ENCODE measurements at regions not wholly inside any gene's neighbourhood (a gene's known extent, or its start where the extent isn't known, plus 50 kb on each side); places are given as distances from the start of the nearest gene placed in this dataset.
"Not testable (repeated sequence)": the region's sequence is repeated elsewhere in the genome, so short reads cannot be mapped to it uniquely, and the experiment has no call there.

GRCh38 chr2:228771315-228771714 lies 499.8 kb downstream of the PID1 start:
- no peak overlapping the region for H2AFZ ChIP-seq (ENCODE audit: low read depth, low read length)
- H3K27ac ChIP-seq (ENCODE audit: insufficient read depth, low read depth, low read length), result no peak overlapping the region
- no TSS peak for BruUV-seq (replicated peaks)
- H3K9ac ChIP-seq (replicated peaks; ENCODE audit: extremely low read depth, insufficient read depth, low read length), result no peak overlapping the region
- no peaks in the 10 kb centered on the region for H3K9me1 ChIP-seq (replicated peaks; ENCODE audit: control insufficient read depth, extremely low read depth, insufficient read depth, low read length)
- no peak for FAIRE-seq
- no peak for DNase-seq (ENCODE audit: low read depth, low spot score)
- H3K4me3 ChIP-seq (replicated peaks in 1 of 3; ENCODE audit: insufficient read depth in 1 of 3, low read depth in 1 of 3, low read length in 3 of 3), result no peak overlapping the region
- intact Hi-C loops (cut with micrococcal nuclease) (no loop called here), dilution Hi-C loops (cut with MboI; ENCODE audit: extremely low pct_ligation_motif_present, low sequenced_read_pairs) (no loop called here)
- TF ChIP-seq JUN (IDR thresholded peaks at IDR 0.05; ENCODE audit: borderline replicate concordance, insufficient read depth, insufficient read length, low read depth) (no peak), POLR2AphosphoS5 (IDR thresholded peaks at IDR 0.05; ENCODE audit: insufficient read depth, low read depth, low read length) (no peak), MAX (IDR thresholded peaks at IDR 0.05; ENCODE audit: insufficient read depth, insufficient read length) (no peak)
- H3K79me2 ChIP-seq (ENCODE audit: control insufficient read depth, insufficient read depth, low read length), result no peaks in the 10 kb centered on the region
- H3K9me3 ChIP-seq (replicated peaks; ENCODE audit: control insufficient read depth, insufficient read depth, low read length), result peaks cover 12% of the 10 kb centered on the region
- H4K20me1 ChIP-seq (replicated peaks; ENCODE audit: control insufficient read depth, extremely low read depth, insufficient read depth, low read length), result no peaks in the 10 kb centered on the region
- H3K27me3 ChIP-seq (ENCODE audit: control insufficient read depth in 2 of 2, insufficient read depth in 2 of 2, low read length in 2 of 2), result no peaks in the 10 kb centered on the region
- H3K4me2 ChIP-seq (ENCODE audit: insufficient read depth, low read length), result no peak overlapping the region
- H3K4me1 ChIP-seq (ENCODE audit: control insufficient read depth, extremely low read depth, insufficient read depth, low read length), result no peaks in the 10 kb centered on the region
- H3K36me3 ChIP-seq (ENCODE audit: control insufficient read depth in 2 of 2, extremely low read depth in 1 of 2, insufficient read depth in 2 of 2, low read length in 2 of 2), result no peaks in the 10 kb centered on the region
- CTCF ChIA-PET, result no interaction called here
- POLR2A ChIA-PET, result no interaction called here

- TF ChIP-seq FOS (IDR thresholded peaks at IDR 0.05; ENCODE audit: borderline replicate concordance, insufficient read depth, low read length) (no peak), JUN (IDR thresholded peaks at IDR 0.05; ENCODE audit: borderline replicate concordance, insufficient read depth, insufficient read length, low read depth) (no peak), POLR2AphosphoS5 (IDR thresholded peaks at IDR 0.05; ENCODE audit: insufficient read depth, low read depth, low read length) (no peak), MAX (IDR thresholded peaks at IDR 0.05; ENCODE audit: insufficient read depth, insufficient read length) (no peak), MYC (IDR thresholded peaks at IDR 0.05; ENCODE audit: low read depth, low read length) (no peak), GATA2 (IDR thresholded peaks at IDR 0.05; ENCODE audit: insufficient read depth, insufficient read length, low read depth, low read length) (no peak), CTCF (IDR thresholded peaks at IDR 0.05; ENCODE audit: extremely low read depth in 1 of 2, insufficient read depth in 1 of 2, low read depth in 1 of 2, low read length in 2 of 2) (no peak), EZH2 (IDR thresholded peaks at IDR 0.05; ENCODE audit: borderline replicate concordance, low read depth, low read length, severe bottlenecking) (no peak), POLR2A (IDR thresholded peaks at IDR 0.05; ENCODE audit: low read depth, low read length) (no peak)
- no peaks in the 10 kb centered on the region for H3K9me1 ChIP-seq (replicated peaks; ENCODE audit: control insufficient read depth, extremely low read depth, insufficient read depth, low read length)
- no peak overlapping the region for H3K9ac ChIP-seq (replicated peaks; ENCODE audit: extremely low read depth, insufficient read depth, low read length)
- ChIA-PET CTCF (no interaction called here), POLR2A (no interaction called here)
- FAIRE-seq, result no peak
- intact Hi-C loops (cut with micrococcal nuclease), result no loop called here
- no peak overlapping the region for H3K4me2 ChIP-seq (ENCODE audit: insufficient read depth, low read length)
- no peak for DNase-seq (ENCODE audit: low read depth, low spot score)
- no peaks in the 10 kb centered on the region for H3K36me3 ChIP-seq (ENCODE audit: control insufficient read depth in 2 of 2, extremely low read depth in 1 of 2, insufficient read depth in 2 of 2, low read length in 2 of 2)
- H3K4me1 ChIP-seq (ENCODE audit: control insufficient read depth, extremely low read depth, insufficient read depth, low read length), result no peaks in the 10 kb centered on the region
- no peaks in the 10 kb centered on the region for H3K79me2 ChIP-seq (ENCODE audit: control insufficient read depth, insufficient read depth, low read length)
- H3K27me3 ChIP-seq (ENCODE audit: control insufficient read depth in 2 of 2, insufficient read depth in 2 of 2, low read length in 2 of 2), result no peaks in the 10 kb centered on the region
- dilution Hi-C loops (cut with MboI; ENCODE audit: extremely low pct_ligation_motif_present, low sequenced_read_pairs), result no loop called here
- no peaks in the 10 kb centered on the region for H4K20me1 ChIP-seq (replicated peaks; ENCODE audit: control insufficient read depth, extremely low read depth, insufficient read depth, low read length)
- no peak overlapping the region for H2AFZ ChIP-seq (ENCODE audit: low read depth, low read length)
- H3K4me3 ChIP-seq (replicated peaks in 1 of 3; ENCODE audit: insufficient read depth in 1 of 3, low read depth in 1 of 3, low read length in 3 of 3), result no peak overlapping the region
- BruUV-seq (replicated peaks), result no TSS peak
- H3K9me3 ChIP-seq (replicated peaks; ENCODE audit: control insufficient read depth, insufficient read depth, low read length), result peaks cover 9% of the 10 kb centered on the region
- no peak overlapping the region for H3K27ac ChIP-seq (ENCODE audit: insufficient read depth, low read depth, low read length)
Measured at GRCh38 chr2:228768818-228769217, 502.3 kb downstream of the PID1 start.

DNA sequence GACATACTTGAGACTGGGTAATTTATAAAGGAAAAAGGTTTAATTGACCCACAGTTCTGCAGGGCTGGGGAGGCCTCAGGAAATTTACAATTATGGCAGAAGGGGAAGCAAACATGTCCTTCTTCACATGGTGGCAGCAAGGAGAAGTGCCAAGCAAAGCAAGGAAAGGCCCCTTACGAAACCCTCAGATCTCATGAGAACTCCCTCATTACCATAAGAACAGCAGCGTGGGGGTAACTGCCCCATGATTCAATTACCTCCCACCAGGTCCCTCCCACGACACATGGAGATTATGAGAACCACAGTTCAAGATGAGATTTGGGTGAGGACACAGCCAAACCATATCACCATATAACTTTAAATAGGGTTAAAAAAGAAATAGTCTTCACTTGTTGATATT lies 502.9 kb downstream of the PID1 start:
- H3K4me1 ChIP-seq (ENCODE audit: control insufficient read depth, extremely low read depth, insufficient read depth, low read length); dilution Hi-C loops (cut with MboI; ENCODE audit: extremely low pct_ligation_motif_present, low sequenced_read_pairs); H3K27me3 ChIP-seq (ENCODE audit: control insufficient read depth in 2 of 2, insufficient read depth in 2 of 2, low read length in 2 of 2); H3K27ac ChIP-seq (ENCODE audit: insufficient read depth, low read depth, low read length); POLR2A ChIA-PET; H3K79me2 ChIP-seq (ENCODE audit: control insufficient read depth, insufficient read depth, low read length); H4K20me1 ChIP-seq (replicated peaks; ENCODE audit: control insufficient read depth, extremely low read depth, insufficient read depth, low read length); H3K4me2 ChIP-seq (ENCODE audit: insufficient read depth, low read length); H2AFZ ChIP-seq (ENCODE audit: low read depth, low read length); DNase-seq (ENCODE audit: low read depth, low spot score); FAIRE-seq; H3K9ac ChIP-seq (replicated peaks; ENCODE audit: extremely low read depth, insufficient read depth, low read length); H3K9me1 ChIP-seq (replicated peaks; ENCODE audit: control insufficient read depth, extremely low read depth, insufficient read depth, low read length); H3K36me3 ChIP-seq (ENCODE audit: control insufficient read depth in 2 of 2, extremely low read depth in 1 of 2, insufficient read depth in 2 of 2, low read length in 2 of 2); H3K9me3 ChIP-seq (replicated peaks; ENCODE audit: control insufficient read depth, insufficient read depth, low read length); CTCF ChIA-PET; intact Hi-C loops (cut with micrococcal nuclease); BruUV-seq (replicated peaks); H3K4me3 ChIP-seq (replicated peaks in 1 of 3; ENCODE audit: insufficient read depth in 1 of 3, low read depth in 1 of 3, low read length in 3 of 3): not testable (repeated sequence)

All from endothelial cell of umbilical vein (primary cell).